ENCODE measurements at regions not wholly inside any gene's neighbourhood (a gene's known extent, or its start where the extent isn't known, plus 50 kb on each side); places are given as distances from the start of the nearest gene placed in this dataset.

DNA sequence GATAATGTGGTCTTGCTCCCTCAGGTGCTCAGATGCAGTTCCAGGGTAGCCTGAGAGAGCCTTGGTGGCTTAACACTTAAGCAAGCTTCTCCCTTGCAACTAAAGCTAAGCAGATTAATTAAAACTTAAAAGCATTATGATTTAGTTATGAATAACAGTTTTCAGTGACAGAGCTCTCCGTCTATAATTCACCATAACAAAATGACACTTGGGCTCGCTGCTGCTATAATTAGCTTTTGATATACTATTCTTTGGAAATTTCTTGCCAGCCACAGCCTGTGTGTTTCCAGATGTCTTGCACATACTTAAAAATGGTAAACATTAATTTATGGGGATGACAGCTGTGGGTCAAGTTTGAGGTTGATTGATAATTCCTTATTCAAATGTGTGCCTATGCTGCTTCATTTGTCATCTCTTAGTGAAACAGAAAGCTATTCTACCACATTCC lies 380.5 kb downstream of the TFAP2B start:
- TF ChIP-seq POLR2A (IDR thresholded peaks at IDR 0.05; ENCODE audit: low read length): no peak
- no peak for TF ChIP-seq GATA1 (IDR thresholded peaks at IDR 0.05; ENCODE audit: low read depth, low read length)

Data from erythroblast (primary cell).